HCT116 (cell line): ENCODE measurements at regions not wholly inside any gene's neighbourhood (a gene's known extent, or its start where the extent isn't known, plus 50 kb on each side); places are given as distances from the start of the nearest gene placed in this dataset.

Experiments used
- CBX3 ChIP-seq: IDR thresholded peaks from 2 replicates; pipeline ENCODE4 v1.6.1; 2012; ENCODE audit warnings: low read depth
- ELF1 ChIP-seq: IDR thresholded peaks from 2 replicates; pipeline ENCODE4 v1.6.1; 2012; ENCODE audit warnings: low read depth, borderline replicate concordance
- POLR2A ChIP-seq: IDR thresholded peaks from 2 replicates; pipeline ENCODE4 v1.7.0; 2011; ENCODE audit warnings: borderline replicate concordance; ENCODE audit not compliant: insufficient read depth, insufficient read length; ENCODE audit errors: extremely low read depth
- POLR2AphosphoS5 ChIP-seq: IDR thresholded peaks from 2 replicates; pipeline ENCODE4 v1.6.1; 2011; ENCODE audit warnings: mild to moderate bottlenecking, low read depth, low read length, moderate library complexity
- SP1 ChIP-seq: IDR thresholded peaks from 2 replicates; pipeline ENCODE4 v1.6.1; 2012; ENCODE audit warnings: low read depth
- ZNF274 ChIP-seq: fragments of 200-500 bp; sonication (Bioruptor generic); IDR thresholded peaks from 2 replicates; pipeline ENCODE4 v1.6.1; 2014; ENCODE audit warnings: mild to moderate bottlenecking, low read depth, low read length, inconsistent platforms
- TF ChIP-seq, protein P1 (sequence below), 3 experiments: fragments of 200-600 bp in 1 of 3; sonication (generic) in 1 of 3; IDR thresholded peaks in 2 of 3; conservative IDR thresholded peaks in 1 of 3; 2 replicates each; pipeline ENCODE4 v1.5.1; 2012 to 2017; ENCODE audit warnings: low read depth in 2 of 3, low read length in 2 of 3, antibody characterized with exemption in 1 of 3, borderline replicate concordance in 1 of 3, control low read depth in 1 of 3, mild to moderate bottlenecking in 1 of 3, mixed read lengths in 1 of 3, mixed run types in 1 of 3, moderate library complexity in 1 of 3; ENCODE audit not compliant: insufficient read depth in 1 of 3
- TF ChIP-seq, protein P2 (sequence below): IDR thresholded peaks from 2 replicates; pipeline ENCODE4 v1.6.1; 2012
- TF ChIP-seq, protein P3 (sequence below): IDR thresholded peaks from 2 replicates; pipeline ENCODE4 v1.6.1; 2012; ENCODE audit warnings: low read depth

DNA sequence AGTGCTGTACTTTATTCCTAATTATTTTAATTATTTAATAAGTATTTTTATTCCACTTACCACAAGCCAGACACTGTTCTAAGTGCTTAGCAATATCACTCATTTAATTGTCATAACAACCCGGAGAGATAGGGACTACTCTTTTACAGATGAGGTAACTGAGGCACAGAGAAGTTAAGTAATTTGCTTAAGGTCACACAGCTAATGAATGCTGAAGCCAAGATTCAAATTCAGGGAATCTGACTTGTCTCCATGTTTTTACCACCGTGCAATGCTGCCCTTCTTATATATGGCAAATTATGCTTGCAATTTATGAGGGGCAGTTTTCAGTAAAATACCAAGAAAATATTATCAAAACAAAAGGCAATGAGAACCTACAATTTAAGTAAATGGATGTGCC, 168.4 kb upstream of the KIF2A start:
- TF ChIP-seq POLR2AphosphoS5: no peak
- TF ChIP-seq, protein P1, sequence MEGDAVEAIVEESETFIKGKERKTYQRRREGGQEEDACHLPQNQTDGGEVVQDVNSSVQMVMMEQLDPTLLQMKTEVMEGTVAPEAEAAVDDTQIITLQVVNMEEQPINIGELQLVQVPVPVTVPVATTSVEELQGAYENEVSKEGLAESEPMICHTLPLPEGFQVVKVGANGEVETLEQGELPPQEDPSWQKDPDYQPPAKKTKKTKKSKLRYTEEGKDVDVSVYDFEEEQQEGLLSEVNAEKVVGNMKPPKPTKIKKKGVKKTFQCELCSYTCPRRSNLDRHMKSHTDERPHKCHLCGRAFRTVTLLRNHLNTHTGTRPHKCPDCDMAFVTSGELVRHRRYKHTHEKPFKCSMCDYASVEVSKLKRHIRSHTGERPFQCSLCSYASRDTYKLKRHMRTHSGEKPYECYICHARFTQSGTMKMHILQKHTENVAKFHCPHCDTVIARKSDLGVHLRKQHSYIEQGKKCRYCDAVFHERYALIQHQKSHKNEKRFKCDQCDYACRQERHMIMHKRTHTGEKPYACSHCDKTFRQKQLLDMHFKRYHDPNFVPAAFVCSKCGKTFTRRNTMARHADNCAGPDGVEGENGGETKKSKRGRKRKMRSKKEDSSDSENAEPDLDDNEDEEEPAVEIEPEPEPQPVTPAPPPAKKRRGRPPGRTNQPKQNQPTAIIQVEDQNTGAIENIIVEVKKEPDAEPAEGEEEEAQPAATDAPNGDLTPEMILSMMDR (IDR thresholded peaks at IDR 0.05 in 2 of 3, conservative IDR thresholded peaks at IDR 0.05 in 1 of 3; ENCODE audit: borderline replicate concordance in 1 of 3, insufficient read depth in 1 of 3, low read depth in 2 of 3, low read length in 2 of 3): no peak
- TF ChIP-seq, protein P2, sequence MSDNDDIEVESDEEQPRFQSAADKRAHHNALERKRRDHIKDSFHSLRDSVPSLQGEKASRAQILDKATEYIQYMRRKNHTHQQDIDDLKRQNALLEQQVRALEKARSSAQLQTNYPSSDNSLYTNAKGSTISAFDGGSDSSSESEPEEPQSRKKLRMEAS: no peak
- TF ChIP-seq ELF1: no peak
- no peak for TF ChIP-seq POLR2A
- TF ChIP-seq ZNF274: no peak
- TF ChIP-seq SP1: no peak
- TF ChIP-seq, protein P3, sequence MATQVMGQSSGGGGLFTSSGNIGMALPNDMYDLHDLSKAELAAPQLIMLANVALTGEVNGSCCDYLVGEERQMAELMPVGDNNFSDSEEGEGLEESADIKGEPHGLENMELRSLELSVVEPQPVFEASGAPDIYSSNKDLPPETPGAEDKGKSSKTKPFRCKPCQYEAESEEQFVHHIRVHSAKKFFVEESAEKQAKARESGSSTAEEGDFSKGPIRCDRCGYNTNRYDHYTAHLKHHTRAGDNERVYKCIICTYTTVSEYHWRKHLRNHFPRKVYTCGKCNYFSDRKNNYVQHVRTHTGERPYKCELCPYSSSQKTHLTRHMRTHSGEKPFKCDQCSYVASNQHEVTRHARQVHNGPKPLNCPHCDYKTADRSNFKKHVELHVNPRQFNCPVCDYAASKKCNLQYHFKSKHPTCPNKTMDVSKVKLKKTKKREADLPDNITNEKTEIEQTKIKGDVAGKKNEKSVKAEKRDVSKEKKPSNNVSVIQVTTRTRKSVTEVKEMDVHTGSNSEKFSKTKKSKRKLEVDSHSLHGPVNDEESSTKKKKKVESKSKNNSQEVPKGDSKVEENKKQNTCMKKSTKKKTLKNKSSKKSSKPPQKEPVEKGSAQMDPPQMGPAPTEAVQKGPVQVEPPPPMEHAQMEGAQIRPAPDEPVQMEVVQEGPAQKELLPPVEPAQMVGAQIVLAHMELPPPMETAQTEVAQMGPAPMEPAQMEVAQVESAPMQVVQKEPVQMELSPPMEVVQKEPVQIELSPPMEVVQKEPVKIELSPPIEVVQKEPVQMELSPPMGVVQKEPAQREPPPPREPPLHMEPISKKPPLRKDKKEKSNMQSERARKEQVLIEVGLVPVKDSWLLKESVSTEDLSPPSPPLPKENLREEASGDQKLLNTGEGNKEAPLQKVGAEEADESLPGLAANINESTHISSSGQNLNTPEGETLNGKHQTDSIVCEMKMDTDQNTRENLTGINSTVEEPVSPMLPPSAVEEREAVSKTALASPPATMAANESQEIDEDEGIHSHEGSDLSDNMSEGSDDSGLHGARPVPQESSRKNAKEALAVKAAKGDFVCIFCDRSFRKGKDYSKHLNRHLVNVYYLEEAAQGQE: no peak
- TF ChIP-seq CBX3: no peak
